PC-9 (cell line): ENCODE measurements at regions not wholly inside any gene's neighbourhood (a gene's known extent, or its start where the extent isn't known, plus 50 kb on each side); places are given as distances from the start of the nearest gene placed in this dataset.

ENCODE experiments used
- CTCF ChIP-seq: fragments of 200-600 bp; sonication (generic); conservative IDR thresholded peaks from 2 replicates; pipeline ENCODE4 v1.6.1; 2017; ENCODE audit warnings: mixed run types, antibody characterized with exemption, mild to moderate bottlenecking, moderate library complexity
- EZH2 ChIP-seq: fragments of 200-600 bp; sonication (generic); IDR thresholded peaks from 2 replicates; pipeline ENCODE4 v1.8.0; 2017; ENCODE audit warnings: antibody characterized with exemption, low read depth

DNA sequence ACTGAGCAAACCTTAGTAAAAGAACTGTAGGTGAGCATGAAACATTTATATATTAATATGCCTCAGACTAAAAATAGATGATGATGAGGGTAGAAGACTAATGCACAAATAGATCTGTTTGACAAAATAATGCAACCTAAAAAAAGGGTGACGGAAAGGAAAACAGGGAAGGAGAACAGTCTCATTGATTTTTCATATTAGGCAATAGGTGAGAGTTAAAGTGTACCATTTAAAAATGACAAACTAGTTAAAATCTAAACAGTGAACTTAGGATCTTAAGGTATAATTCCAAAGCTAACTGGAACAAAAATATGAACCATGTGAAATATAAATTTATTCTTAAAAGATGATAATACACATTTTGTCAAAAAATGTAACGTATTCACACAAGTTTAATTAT, 1347.6 kb downstream of the SI start:
- no peak for TF ChIP-seq CTCF
- no peak for TF ChIP-seq EZH2
